Fibroblast of peridontal ligament (primary cell): ENCODE measurements at regions not wholly inside any gene's neighbourhood (a gene's known extent, or its start where the extent isn't known, plus 50 kb on each side); places are given as distances from the start of the nearest gene placed in this dataset.

ENCODE experiments used
- DNase-seq: peaks from one replicate; pipeline ENCODE4 v3.0.0-alpha.2; 2010; ENCODE audit errors: extremely low read depth

DNA sequence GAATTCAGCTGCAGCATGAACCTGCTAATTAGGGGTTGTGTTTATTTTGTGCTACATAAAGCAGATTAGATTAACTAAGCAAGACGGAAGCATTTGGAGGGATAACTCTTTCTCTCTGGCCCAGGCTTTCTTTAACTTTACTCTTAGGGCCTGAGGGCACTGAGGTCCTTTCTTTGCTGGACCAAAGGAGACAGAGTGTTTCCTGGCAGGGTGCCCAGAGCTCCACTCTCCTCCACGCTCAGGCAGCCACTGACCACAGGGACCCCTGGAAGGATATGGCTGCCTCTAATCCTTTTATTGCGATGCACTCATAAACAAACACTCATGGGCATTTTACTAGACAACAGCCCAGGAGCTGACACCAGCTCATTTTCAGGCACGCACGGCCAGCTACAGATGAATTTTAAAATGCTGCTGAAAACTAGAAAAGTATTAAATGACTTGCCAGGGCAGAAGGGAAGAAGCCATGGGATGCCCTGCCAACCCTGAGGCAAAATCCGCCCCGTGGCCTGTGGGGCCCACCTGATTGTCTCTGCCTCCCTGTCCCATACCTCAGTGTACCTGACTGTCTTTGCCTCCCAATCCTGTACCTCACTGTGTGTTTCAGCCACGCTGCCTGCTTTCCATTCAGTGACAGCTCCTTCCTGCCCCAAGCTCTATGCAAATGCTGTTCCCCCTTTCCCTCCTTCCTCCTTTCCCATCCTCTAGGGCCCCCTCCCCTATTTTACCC lies 192.6 kb upstream of the NAV2 start:
- no peak for DNase-seq

DNA sequence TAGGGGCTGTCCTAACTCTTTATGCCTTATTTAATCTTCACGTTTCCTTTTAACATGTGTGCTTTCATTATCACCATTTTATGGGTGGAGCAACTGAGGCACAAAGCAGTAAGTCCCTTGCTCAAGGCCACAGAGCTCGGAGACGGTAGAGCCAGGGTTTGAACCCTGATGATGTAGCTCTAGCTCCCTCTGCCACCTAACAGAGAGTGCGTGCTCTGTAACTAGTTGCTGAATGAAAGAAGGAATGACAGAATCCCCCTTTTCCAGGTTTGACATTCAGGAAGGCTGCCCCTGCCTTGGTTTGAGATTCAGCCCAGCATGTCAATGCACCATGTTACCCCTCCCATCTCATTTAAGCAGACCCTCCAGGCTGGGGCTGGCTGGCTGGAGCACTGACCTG lies 193.3 kb upstream of the NAV2 start:
- no peak for DNase-seq

DNA sequence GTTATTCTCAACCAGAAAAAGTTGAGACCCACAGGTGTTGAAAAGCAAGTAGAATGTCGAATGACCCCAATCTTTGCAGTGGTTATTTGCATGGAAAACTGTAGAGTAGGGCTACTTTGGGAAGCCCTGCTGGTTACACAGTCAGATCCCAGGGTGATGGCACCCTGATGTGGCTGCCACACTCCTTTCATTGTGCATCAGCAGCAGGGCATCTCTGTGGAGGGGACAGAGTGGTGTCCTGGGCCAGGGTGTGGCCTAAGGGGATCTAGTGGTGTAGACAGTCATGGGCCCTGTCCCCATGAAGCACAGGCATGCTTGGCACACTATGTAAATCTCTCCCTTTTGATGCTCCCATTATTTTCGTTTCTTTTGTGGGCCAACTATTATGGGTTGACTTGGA lies 199.4 kb upstream of the NAV2 start:
- DNase-seq: no peak

DNA sequence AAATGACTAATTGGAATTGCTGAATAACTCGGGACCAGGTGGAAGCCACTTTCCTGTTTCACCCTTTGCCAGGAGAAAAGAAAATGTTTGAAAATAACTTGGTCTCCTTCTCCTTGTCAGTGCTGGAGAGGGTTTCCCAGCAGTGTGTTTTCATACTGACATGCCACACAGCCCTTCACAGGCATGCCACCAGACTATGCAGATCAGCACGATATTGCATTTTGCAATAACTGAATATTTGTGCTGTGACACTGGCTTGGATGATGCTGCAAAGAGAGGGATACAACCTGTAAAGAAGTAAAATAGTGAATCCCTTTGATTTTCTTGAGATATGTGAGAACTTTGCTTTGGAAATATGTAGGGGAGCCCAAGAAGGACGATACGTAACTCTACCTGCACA lies 200.0 kb upstream of the NAV2 start:
- no peak for DNase-seq

DNA sequence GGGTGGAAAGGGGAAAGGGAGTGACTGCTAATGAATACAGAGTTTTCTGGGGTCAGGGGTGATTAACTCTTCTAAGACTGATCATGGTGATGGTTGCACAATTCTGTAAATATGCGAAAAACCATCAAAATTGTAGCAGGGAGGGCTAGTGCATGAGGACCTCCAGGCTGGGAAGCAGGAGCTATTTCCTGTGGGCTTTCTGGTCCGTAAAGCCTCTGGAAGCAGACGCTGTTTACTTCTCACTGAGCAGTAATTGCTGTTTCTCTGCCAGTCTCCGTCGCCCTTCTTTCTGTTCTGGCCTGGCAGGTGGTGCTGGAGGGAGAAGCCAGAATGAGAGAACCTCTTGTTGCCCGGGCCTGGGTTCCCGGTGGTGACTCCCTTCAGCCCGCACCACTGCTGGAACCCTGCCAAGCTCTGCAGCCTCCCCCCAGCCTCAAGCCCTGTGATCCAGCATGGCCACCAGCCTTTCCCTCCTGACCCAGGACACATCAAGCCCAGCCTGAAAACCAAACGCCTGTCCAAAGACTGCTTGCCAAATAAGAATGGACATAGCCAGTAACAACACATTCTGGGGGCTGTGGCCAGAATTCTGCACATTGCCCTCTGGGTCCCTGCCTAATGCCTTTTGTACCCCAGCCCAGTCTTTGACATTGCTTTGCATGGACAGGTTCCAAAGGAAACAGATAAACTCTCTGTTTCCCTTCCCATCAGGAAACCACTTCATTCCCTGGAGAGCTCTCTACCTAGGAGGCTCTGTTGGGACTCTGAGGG lies 201.0 kb upstream of the NAV2 start:
- peak; percentile 50 for DNase-seq

DNA sequence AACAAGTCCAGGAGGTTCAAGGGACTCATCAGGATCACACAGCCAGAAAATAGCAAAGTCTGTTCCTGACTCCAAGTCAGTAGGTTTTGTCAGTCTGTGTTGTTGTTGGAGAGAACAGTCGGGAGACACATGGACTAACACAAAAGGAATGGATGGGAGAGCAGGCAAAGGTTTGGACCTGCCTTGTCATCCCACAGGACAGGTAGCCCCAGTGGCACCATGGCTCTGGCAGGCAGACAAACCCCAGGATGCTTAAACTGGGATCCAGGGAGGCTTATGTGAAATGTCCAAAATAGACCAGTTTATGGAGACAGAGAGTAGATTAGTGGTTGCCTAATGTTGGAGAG lies 201.6 kb upstream of the NAV2 start:
- DNase-seq: no peak

DNA sequence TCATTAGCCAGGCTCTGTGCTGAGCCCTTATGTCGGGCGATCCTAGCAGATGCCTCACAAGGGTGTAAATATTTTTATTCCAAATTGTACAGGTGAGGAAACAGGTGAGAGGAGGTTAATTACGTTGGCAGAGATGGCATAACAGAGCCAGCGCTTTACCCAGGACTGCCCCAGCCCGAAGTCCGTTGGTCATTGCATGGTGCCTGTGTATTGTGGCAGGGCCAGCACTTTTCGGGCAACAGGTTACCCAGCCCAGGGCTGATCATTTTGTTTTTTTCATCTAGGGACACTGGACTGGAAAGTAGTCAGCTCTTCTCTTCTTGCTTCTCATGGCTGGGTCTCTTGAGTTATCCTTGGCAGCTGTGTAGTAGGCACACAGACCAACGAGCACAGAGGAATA lies 202.2 kb upstream of the NAV2 start:
- no peak for DNase-seq

DNA sequence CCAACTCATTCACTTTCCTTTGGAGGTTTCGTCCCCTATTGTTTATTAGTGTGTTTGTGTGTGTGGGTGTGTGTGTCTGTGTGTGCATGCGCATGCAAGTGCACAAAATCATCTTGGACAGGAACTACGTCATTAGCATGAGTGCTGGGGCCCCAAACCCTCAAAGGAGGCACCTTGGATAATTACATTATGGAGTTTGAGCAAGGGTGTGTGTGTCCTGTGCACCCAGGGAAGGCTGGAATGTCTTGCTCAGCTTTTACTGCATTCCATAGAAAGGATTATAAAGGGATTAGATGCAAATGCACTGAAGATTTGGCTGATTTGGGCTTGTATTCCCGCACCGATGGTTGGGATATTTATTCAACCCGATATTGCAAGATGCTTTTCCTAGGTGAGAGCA lies 203.4 kb upstream of the NAV2 start:
- DNase-seq: no peak

DNA sequence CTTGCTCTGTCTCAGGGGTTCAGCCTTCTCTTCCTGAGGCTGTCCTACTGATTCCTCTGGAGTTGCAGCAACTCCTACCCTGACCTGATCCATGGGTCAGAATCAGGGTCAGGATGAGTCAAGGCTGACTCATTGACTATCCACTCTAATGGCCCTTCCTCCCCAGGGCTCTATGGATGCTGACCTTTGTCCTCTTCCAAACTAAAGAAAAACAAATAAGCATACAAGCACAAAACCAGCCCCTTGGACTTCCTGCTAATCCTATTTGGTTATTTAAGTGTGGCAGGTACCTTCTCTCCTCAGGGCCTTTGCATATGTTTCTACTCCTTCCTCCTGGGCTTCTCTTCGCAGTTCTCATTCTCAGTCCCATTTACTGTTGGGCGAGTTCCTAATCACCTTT lies 204.5 kb upstream of the NAV2 start:
- DNase-seq: peak; percentile 27

DNA sequence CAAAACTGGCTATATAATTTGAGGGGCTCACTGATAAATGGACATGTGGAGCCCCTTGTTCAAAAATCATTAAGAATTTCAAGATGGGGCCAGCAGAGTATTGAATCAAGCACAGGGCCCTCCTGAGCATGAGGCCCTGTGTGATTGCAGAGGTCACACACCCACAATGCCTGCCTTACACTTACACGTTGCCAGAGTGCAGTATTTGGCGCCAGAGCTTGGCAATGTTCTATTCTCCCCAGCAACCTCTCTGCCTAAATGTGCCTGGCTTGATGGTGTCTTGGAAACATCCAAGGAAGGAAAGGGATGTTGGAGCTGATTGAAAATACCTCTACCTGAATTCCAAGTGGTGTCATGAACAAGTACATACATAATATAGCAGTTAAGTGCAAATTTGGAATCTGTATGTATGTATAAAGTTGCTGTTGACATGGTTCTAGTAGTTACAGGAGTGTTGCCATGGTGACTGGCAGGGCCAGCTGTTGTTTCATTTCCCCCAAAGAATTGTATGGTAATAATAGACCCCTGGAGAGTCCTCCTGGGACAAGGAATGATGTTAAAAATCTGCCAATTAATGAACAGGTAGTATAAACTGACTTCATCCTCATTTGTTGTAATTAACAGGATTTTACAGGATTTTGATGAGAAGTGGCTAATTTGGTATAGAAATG lies 205.7 kb upstream of the NAV2 start:
- no peak for DNase-seq

DNA sequence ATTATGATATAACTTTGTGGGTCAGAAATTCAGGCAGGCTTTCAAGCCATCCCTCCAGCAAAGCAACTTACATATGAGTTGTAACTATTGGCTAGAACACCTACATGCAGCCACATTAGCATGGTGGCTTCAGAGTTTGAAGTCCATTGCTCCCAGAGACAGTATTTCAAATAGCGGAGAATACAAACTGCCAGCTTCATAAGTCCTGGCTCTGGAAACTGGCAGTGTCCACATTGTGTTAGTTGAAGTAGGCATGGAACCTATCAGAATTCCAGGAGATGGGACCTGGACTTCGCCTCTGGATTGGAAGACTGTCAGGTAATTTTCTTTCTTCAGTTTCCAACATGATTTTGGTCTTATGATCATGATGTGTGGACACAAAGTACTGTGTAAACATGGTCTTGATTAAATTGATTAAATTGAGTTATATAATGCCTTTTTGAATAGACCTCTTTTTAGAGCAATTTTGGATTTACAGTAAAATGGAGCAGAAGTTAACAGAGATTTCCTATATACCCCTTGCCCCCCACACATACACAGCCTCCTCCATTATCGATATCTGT lies 209.9 kb upstream of the NAV2 start:
- DNase-seq: no peak

DNA sequence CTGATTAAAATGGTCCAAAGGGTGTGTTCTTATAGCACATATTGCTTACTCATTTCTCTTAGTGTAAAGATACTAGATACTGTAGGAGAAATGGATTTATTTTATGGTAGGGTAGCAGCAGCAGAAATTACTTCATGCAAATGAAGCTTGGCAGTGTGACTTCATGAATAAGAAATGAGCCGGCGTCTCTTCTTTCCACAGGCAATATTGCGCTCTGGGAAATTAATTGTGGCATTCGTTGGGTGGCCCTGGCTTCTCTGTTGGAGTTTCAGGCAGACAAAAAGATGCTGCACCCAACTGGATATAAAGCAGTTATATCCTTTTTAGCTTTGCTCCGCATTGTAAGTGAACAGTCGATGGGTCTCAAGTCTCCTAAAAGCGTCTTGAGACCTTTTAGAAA lies 211.0 kb upstream of the NAV2 start:
- DNase-seq: no peak

DNA sequence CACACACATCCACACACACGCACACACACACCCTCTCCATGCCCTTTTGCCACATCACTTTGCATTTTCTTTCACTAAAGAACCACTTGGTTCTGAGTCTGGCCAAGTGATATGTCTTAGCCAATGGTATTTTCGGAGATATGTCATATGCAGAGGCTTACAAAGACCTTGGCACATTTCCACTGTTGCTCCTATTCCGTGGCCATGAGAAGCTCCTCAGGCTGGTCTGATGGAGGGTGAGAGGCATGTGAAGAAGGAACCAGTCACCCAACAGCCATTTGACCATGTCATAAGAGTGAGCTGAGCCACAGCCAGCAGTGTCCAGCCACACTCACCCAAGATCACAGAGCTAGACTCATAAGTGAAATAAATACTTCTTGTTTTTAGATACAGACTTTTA lies 212.6 kb upstream of the NAV2 start:
- DNase-seq: peak; percentile 86

DNA sequence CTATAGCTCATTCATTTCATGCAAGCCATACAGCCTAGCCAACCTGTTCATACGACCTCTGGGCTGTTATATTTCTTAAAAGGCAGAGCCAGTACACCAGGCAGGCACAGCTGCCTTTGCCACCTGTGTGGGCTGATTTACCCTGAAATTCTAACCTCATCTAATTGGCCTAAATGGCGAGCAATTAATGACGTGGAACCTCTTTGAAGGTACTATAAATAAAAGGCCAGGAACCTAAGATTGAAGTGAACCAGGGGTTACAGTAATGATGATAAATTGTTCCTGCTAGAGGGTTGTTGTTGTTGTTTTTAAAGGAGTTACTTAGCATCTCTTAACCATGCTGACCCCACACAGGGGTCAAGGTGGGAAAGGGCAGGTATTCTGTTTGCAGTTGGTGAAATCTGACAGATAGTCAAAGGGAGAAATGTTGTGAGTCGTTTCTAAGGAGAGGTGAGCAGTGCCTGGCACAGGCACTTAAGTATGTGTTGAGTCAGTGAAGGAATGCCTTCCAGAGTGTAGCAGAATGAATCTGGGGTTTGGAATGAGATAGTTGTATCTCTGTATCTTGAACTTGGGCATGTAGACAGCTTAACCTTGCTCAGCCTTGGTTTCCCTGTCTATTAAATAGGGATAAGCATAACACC lies 213.5 kb upstream of the NAV2 start:
- DNase-seq: peak; percentile 68

DNA sequence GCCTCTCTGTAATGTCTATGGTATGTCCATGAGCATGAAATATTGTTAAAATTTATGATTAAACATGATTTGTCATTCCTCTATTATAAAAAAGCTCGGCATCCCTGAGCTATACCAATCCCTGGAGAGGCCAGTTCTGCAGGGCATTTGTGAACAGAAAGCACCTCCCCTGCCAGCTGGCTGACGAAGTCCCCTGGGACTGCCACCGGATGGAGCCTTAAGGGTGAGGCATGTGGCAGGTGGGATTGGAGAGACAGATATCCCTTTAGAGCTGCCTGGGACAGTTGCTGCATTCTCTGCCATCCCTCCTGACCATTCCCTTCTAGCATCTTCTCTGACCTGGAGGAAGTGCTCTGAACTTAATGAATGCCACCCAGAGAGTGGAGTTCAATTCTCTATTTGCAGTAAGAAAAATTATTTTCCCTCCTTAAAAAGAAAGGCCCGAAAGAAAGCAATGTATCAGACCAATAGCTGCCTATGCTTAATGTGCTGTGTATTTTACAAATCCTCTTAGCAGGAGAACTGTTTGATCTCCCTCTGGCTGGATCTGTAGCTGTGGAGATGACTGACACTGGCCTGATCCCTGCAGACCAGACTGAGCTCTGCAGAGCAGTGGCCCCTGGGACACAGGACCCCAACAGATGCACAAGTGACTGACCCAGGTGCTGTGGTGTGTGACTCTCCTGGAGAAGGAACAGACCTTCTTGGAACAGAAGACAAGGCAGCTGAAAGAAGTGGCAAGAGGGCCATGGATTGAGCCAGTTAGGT lies 219.0 kb upstream of the NAV2 start:
- no peak for DNase-seq

DNA sequence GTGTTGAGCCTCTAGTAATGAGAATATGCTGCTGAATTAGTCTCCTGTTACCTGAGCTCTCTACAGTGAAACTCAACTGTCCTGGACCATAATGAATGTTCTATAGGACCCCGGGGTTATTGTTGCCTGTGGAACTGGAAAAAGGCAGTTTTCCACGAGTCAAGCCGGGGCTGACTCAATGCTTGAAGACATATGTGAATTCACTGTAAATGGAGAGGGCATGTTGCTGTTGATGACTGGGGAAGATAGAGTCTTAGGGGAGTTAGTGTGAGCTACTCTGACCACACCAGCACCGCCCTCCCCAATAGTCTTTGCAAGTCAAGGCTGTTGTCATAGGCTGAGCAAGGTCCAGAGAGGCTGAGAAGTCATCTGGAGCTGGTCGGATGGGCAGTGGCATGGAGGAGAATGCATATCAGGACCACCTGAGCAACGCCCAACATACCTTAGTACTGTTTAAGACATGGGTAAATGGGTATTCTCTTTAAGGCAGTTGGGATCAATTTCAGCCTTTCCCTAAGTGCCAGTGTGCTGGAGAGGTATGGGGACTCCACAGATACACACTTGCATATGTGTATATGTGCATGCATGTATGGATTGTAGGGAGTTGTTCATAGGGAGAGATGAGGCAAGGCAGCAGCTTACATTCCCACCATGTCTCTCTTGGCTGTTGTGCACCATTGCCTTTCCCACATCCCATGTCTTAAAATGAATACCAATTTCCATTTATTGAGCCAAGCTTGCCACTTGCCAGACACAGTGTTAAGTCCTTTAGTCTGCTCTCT lies 230.1 kb upstream of the NAV2 start:
- DNase-seq: no peak

DNA sequence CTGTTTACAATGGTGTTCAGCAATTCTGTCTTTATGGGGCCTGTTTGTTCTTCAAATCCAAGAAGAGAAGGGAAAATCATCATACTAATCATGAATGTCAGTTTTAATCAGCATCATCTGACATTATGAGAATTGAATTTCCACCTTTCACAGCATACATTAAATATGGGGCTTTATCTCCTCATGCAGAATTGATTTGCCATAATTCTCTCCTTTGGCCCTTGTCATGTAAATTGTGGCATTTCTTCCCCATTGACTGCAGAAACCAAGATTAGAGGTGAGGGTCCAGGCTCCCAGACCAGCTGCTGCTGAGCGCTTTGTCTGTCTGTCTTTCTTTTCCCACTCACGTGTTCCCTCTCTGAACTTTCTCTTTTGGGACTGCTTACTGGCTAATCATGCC lies 232.1 kb upstream of the NAV2 start:
- DNase-seq: no peak

DNA sequence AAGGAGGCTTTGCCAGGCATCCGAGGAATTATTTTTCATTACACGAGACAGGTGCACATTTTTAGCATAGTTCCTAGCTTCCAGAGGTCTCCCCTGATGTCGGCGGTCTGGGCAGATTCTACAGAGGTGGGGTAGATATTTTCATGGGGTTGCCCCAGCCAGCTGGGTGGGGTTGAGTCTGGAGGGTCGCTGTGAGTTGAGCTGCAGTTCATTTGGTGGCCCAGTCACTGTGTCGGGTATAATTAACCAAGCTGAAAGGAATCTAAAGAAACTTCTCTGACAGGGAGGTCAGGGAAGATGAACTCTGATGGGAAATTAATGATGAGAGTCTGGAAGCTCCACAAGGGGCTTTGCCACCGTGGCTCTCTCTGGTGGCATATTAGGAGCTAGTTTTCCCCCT lies 233.7 kb upstream of the NAV2 start:
- DNase-seq: no peak

DNA sequence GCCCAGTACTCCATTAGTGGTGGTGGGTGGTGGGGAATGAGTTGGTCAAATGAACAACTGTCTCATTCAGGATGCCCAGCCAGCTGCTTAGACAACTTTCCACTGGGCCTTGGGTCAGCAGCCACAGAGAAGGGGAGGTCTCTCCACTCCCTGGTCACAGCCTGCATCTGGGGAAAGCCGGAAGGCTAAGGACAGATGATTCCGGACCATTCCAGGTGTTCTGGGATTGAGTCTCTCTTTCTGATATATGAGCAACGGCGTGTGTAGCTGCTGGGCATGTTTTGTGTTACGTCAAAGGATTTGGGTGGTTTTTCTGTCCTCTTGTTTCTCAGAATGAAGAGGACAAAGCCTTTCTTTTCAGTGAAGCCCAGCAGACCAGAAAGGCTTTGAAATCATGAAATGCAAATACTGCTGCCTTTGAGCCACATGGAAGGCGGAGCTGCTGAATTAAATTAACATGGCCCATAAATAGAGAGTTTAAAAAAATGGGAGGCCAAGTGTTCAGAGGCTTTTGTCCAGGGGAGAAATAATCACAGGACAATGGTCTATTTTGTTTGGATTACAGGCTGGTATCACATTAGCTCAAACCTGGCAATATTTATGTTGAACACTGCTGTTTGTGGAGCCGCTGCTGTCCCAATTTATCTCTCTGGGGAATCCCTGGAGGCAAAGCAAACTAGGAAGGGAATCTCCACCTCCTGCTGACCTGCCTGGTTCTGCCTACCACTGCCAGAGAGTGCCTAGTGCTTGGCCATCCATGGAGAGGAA lies 234.4 kb upstream of the E2F8 start:
- no peak for DNase-seq

DNA sequence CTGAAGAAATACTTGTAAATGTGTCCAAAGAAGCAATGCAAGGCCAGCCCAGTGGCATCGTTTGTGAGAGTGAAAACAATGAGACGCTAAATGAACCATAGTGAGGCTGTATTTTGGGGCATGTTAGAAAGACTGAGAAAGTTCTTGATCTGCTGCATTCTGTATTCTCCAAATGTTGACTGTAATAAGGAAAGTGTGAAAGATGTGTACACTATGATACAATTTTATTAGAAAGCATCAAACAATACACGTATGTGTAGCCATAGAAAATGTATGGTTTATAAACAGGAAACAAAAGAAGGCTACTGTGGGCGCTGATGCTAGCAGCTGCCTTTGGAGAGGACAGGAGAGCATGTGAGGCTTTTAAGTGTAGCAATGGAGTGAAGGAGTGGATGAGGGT lies 233.5 kb upstream of the E2F8 start:
- DNase-seq: no peak
